ENCODE measurements at regions not wholly inside any gene's neighbourhood (a gene's known extent, or its start where the extent isn't known, plus 50 kb on each side); places are given as distances from the start of the nearest gene placed in this dataset.
"Not testable (repeated sequence)": the region's sequence is repeated elsewhere in the genome, so short reads cannot be mapped to it uniquely, and the experiment has no call there.

GRCh38 chr6:21710908-21711627 is 117.5 kb downstream of the SOX4 start:
- no peak for DNase-seq

GRCh38 chr6:21712213-21712612 is 118.7 kb downstream of the SOX4 start:
- no peak for DNase-seq

GRCh38 chr6:21713481-21713880 is 119.9 kb downstream of the SOX4 start:
- no peak for DNase-seq

- DNase-seq: no peak
Observed at GRCh38 chr6:21715180-21715579, 121.6 kb downstream of the SOX4 start.

- DNase-seq: no peak
Observed at GRCh38 chr6:21722510-21722909, 129.0 kb downstream of the SOX4 start.

- DNase-seq: no peak
Observed at GRCh38 chr6:21726676-21727075, 133.1 kb downstream of the SOX4 start.

- no peak for DNase-seq
Observed at GRCh38 chr6:21728141-21728540, 134.6 kb downstream of the SOX4 start.

- no peak for DNase-seq
Observed at GRCh38 chr6:21729431-21729830, 135.9 kb downstream of the SOX4 start.

- DNase-seq: no peak
Observed at GRCh38 chr6:21730533-21730932, 137.0 kb downstream of the SOX4 start.

GRCh38 chr6:21731411-21732031 is 138.0 kb downstream of the SOX4 start:
- DNase-seq: no peak

- DNase-seq: not testable (repeated sequence)
Observed at GRCh38 chr6:21732032-21732730, 138.6 kb downstream of the SOX4 start.

GRCh38 chr6:21732731-21733130 is 139.2 kb downstream of the SOX4 start:
- DNase-seq: no peak

- DNase-seq: no peak
Observed at GRCh38 chr6:21733311-21733710, 139.8 kb downstream of the SOX4 start.

GRCh38 chr6:21734204-21734603 is 140.7 kb downstream of the SOX4 start:
- no peak for DNase-seq

GRCh38 chr6:21738180-21739094 is 144.9 kb downstream of the SOX4 start:
- no peak for DNase-seq

- no peak for DNase-seq
Observed at GRCh38 chr6:21739241-21739640, 145.7 kb downstream of the SOX4 start.

- DNase-seq: no peak
Observed at GRCh38 chr6:21739838-21740237, 146.3 kb downstream of the SOX4 start.

- no peak for DNase-seq
Observed at GRCh38 chr6:21740376-21741124, 147.0 kb downstream of the SOX4 start.

GRCh38 chr6:21741221-21742109 is 147.9 kb downstream of the SOX4 start:
- no peak for DNase-seq

GRCh38 chr6:21742238-21742660 is 148.7 kb downstream of the SOX4 start:
- no peak for DNase-seq

GRCh38 chr6:21744331-21744730 is 150.8 kb downstream of the SOX4 start:
- DNase-seq: no peak
